Thyroid gland (tissue), 4 donors: ENCODE measurements at regions not wholly inside any gene's neighbourhood (a gene's known extent, or its start where the extent isn't known, plus 50 kb on each side); places are given as distances from the start of the nearest gene placed in this dataset.

Experiments used
- DNase-seq, 2 donors: peaks; one replicate each; pipeline ENCODE4 v3.0.0-alpha.2; 2019
- H3K27ac ChIP-seq, 3 donors: fragments of 200-600 bp; sonication (generic); 1 replicate in 2 of 3; 2 replicates in 1 of 3; pipeline ENCODE4 v1.5.1; 2016 to 2019; ENCODE audit warnings: mild to moderate bottlenecking in 1 of 3, moderate library complexity in 1 of 3
- H3K27me3 ChIP-seq: fragments of 200-600 bp; sonication (generic); one replicate; pipeline ENCODE4 v1.5.1; 2019
- H3K36me3 ChIP-seq, 2 donors: fragments of 200-600 bp; sonication (generic); one replicate each; pipeline ENCODE4 v1.5.1; 2016 to 2019
- H3K4me1 ChIP-seq, 2 donors: fragments of 200-600 bp; sonication (generic); one replicate each; pipeline ENCODE4 v1.5.1; 2017 to 2019
- H3K4me3 ChIP-seq, 3 donors: fragments of 200-600 bp; sonication (generic); replicated peaks in 1 of 3; 1 replicate in 2 of 3; 2 replicates in 1 of 3; pipeline ENCODE4 v1.5.1; 2016; ENCODE audit warnings: mild to moderate bottlenecking in 1 of 3
- H3K9me3 ChIP-seq: fragments of 200-600 bp; sonication (generic); one replicate; pipeline ENCODE4 v1.5.1; 2017
- CTCF ChIP-seq, 6 experiments: fragments of 200-600 bp in 3 of 6; fragments of 450-650 bp in 3 of 6; sonication (generic) in 3 of 6; IDR thresholded peaks; one replicate each; pipeline ENCODE4 v1.5.1; 2016 to 2019; ENCODE audit warnings: antibody characterized with exemption in 6 of 6, mild to moderate bottlenecking in 2 of 6, inconsistent platforms in 1 of 6, moderate library complexity in 1 of 6
- POLR2A ChIP-seq, 2 donors: fragments of 450-650 bp; IDR thresholded peaks; one replicate each; pipeline ENCODE4 v1.6.1; 2017; ENCODE audit warnings: antibody characterized with exemption in 2 of 2, mild to moderate bottlenecking in 2 of 2, moderate library complexity in 1 of 2
- WGBS, 2 donors: methylation state at CpG; one replicate each; pipeline ENCODE4 v1.1.5; 2017; 5-methylcytosine and 5-hydroxymethylcytosine counted together
- intact Hi-C: fragments of 100-400 bp; cut with DNase I; formaldehyde crosslinking; loops from one replicate; pipeline ENCODE4 v1.15.1; 2023

- intact Hi-C loops = loop anchor here (10.0 kb wide), 1 partner anchor 59 kb away; no protein-coding TSS in a partner anchor
- TF ChIP-seq CTCF (IDR thresholded peaks at IDR 0.05) (no peak), POLR2A (IDR thresholded peaks at IDR 0.05) (no peak)
- Histone ChIP-seq H3K27ac (no peak overlapping the region), H3K9me3 (no peaks in the 10 kb centered on the region), H3K36me3 (no peaks in the 10 kb centered on the region), H3K27me3 (no peaks in the 10 kb centered on the region), H3K4me1 (no peaks in the 10 kb centered on the region), H3K4me3 (no peak overlapping the region)
- no peak for DNase-seq
- 74 to 75% methylated on average over 18 to 19 of the region's 20 CpGs for WGBS, 2 donors
Measured at GRCh38 chr17:79545251-79546005, 65.4 kb downstream of the RBFOX3 start.

DNA sequence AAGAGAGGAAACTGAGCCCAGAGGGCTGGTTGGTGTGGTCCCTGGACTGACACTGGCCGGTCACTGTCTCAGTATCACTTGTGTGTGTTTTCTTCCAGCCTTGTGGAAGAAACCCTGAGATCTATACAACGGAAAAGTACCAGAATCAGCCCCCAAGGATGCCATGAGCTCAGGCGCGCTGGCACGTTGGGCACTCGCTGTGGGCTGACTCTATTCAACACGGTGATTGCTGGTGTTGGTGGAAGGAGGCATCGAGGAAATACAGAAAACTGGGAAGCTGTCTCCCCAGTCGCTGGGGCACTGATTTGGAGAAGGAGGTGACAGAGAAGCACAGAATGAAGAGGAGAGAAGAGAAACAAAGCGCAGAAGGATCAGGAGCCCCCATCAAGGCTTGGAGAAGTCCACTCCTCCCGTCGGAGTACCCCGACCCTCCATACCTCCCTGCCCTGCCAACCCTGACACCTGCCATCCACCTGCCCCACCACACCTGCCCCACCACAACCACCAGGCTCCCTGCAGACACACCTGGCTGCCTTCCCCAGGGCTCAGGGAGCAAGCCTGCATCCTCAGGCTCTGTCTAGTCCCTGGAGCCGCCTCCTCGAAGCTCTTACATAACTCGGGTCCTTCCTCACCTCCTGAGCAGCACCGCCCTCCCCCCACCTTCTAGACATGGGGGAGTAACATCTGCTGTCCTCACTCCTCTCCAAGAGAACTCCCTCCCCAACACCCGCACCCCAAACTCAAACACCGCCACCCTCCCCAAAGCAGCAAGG lies 66.5 kb downstream of the RBFOX3 start:
- WGBS, 2 donors = 69 to 71% methylated on average over 19 of the region's 19 CpGs
- intact Hi-C loops = loop anchor here (10.0 kb wide), 1 partner anchor 60 kb away; no protein-coding TSS in a partner anchor
- no peak for TF ChIP-seq CTCF (IDR thresholded peaks at IDR 0.05)
- no peak for TF ChIP-seq POLR2A (IDR thresholded peaks at IDR 0.05)

GRCh38 chr17:79543531-79543930 lies 67.3 kb downstream of the RBFOX3 start:
- 17 to 29% methylated on average over 15 of the region's 15 CpGs for WGBS, 2 donors
- TF ChIP-seq POLR2A (IDR thresholded peaks at IDR 0.05) = no peak
- no peak for TF ChIP-seq CTCF (IDR thresholded peaks at IDR 0.05)
- H3K27ac ChIP-seq = no peak overlapping the region
- no peak for DNase-seq
- H3K4me3 ChIP-seq = no peak overlapping the region
- H3K27me3 ChIP-seq = no peaks in the 10 kb centered on the region
- intact Hi-C loops = loop anchor here (10.0 kb wide), 1 partner anchor 61 kb away; no protein-coding TSS in a partner anchor
- no peaks in the 10 kb centered on the region for H3K4me1 ChIP-seq
- no peaks in the 10 kb centered on the region for H3K9me3 ChIP-seq
- no peaks in the 10 kb centered on the region for H3K36me3 ChIP-seq

More for the DNA sequence above, 66.5 kb downstream of the RBFOX3 start:
- Histone ChIP-seq H3K27ac (no peak overlapping the region), H3K4me1 (no peaks in the 10 kb centered on the region), H3K4me3 (no peak overlapping the region), H3K36me3 (no peaks in the 10 kb centered on the region), H3K27me3 (no peaks in the 10 kb centered on the region), H3K9me3 (no peaks in the 10 kb centered on the region)
- DNase-seq = no peak

- H3K9me3 ChIP-seq = no peaks in the 10 kb centered on the region
- intact Hi-C loops = loop anchor here (10.0 kb wide), 1 partner anchor 62 kb away; no protein-coding TSS in a partner anchor
- no peaks in the 10 kb centered on the region for H3K36me3 ChIP-seq
- H3K4me3 ChIP-seq = no peak overlapping the region
- no peaks in the 10 kb centered on the region for H3K4me1 ChIP-seq
- H3K27me3 ChIP-seq = no peaks in the 10 kb centered on the region
- no peak overlapping the region for H3K27ac ChIP-seq
- WGBS, 2 donors = 90% methylated on average over 8 of the region's 8 CpGs
- DNase-seq = no peak
- no peak for TF ChIP-seq CTCF (IDR thresholded peaks at IDR 0.05)
- TF ChIP-seq POLR2A (IDR thresholded peaks at IDR 0.05) = no peak
Measured at GRCh38 chr17:79542718-79543117, 68.1 kb downstream of the RBFOX3 start.
